GM12873 (cell line): ENCODE measurements at regions not wholly inside any gene's neighbourhood (a gene's known extent, or its start where the extent isn't known, plus 50 kb on each side); places are given as distances from the start of the nearest gene placed in this dataset.

ENCODE experiments used
- TF ChIP-seq, protein P1 (sequence below): IDR thresholded peaks from 2 replicates; pipeline ENCODE4 v1.5.1; 2012; ENCODE audit warnings: low read depth, mild to moderate bottlenecking, moderate library complexity, low read length, control low read depth; ENCODE audit not compliant: insufficient read depth; ENCODE audit errors: missing control alignments

- TF ChIP-seq, protein P1, sequence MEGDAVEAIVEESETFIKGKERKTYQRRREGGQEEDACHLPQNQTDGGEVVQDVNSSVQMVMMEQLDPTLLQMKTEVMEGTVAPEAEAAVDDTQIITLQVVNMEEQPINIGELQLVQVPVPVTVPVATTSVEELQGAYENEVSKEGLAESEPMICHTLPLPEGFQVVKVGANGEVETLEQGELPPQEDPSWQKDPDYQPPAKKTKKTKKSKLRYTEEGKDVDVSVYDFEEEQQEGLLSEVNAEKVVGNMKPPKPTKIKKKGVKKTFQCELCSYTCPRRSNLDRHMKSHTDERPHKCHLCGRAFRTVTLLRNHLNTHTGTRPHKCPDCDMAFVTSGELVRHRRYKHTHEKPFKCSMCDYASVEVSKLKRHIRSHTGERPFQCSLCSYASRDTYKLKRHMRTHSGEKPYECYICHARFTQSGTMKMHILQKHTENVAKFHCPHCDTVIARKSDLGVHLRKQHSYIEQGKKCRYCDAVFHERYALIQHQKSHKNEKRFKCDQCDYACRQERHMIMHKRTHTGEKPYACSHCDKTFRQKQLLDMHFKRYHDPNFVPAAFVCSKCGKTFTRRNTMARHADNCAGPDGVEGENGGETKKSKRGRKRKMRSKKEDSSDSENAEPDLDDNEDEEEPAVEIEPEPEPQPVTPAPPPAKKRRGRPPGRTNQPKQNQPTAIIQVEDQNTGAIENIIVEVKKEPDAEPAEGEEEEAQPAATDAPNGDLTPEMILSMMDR: no peak
Measured at GRCh38 chr3:84194029-84194428, 764.8 kb upstream of the CADM2 start.

GRCh38 chr3:84209474-84209873 is 749.3 kb upstream of the CADM2 start:
- TF ChIP-seq, protein P1: no peak

- TF ChIP-seq, protein P1: no peak
Measured at GRCh38 chr3:84223512-84223911, 735.3 kb upstream of the CADM2 start.

GRCh38 chr3:84224262-84224661 is 734.5 kb upstream of the CADM2 start:
- TF ChIP-seq, protein P1: no peak

GRCh38 chr3:84236261-84236660 is 722.5 kb upstream of the CADM2 start:
- TF ChIP-seq, protein P1: no peak

GRCh38 chr3:84245789-84246188 is 713.0 kb upstream of the CADM2 start:
- TF ChIP-seq, protein P1: no peak

DNA sequence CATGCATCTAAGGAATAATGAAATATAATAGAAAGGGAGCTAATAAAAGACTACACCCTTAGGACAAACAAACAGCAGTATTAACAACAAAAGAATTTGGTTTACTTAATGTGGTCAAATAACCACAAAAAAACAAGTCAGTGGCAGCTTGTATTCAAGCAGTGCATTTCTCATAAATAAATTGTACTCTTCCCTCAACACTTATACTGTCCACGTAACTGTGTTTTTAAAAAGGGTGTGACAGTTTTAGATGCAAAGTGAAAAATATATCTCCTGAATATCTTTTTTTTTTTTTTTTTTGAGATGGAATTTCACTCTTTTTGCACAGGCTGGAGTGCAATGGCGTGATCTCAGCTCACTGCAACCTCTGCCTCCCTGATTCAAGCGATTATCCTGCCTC is 698.2 kb upstream of the CADM2 start:
- TF ChIP-seq, protein P1: no peak

- TF ChIP-seq, protein P1: no peak
Measured at GRCh38 chr3:84265768-84266167, 693.0 kb upstream of the CADM2 start.
